ENCODE measurements at regions not wholly inside any gene's neighbourhood (a gene's known extent, or its start where the extent isn't known, plus 50 kb on each side); places are given as distances from the start of the nearest gene placed in this dataset.

DNA sequence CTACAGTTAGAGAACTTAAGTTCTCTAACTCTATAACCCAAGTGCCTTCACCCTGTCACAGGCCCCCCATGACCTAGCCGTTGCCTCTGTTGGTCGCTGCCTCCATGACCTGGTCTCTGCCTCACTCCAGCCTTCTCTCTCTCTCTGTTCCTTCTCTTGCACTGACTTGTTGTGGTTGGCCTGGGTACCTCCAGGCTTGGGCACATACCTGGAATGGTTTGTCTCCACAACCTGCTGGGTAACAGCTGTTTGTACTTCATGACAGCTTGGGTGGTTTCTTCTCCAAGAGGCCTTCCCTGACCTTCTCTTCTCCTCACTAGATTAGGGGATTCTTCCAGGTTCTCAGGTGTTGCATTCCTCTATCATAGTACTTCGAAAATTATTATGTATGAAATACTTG, 371.6 kb upstream of the USP24 start:
- DNase-seq: no peak

DNA sequence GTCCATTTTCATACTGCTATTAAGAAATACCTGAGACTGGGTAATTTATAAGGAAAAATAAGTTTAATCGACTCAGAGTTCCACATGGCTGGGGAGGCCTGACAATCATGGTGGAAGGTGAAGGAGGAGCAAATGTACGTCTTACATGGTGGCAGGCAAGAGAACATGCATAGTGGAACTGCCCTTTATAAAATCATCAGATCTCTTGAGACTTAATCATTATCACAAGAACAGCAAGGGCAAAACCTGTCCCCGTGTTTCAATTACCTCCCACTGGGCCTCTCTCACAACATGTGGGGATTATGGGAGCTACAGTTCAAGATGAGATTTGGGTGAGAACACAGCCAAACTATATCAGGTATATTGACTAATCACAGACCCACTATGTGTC, 370.2 kb upstream of the USP24 start:
- DNase-seq: no peak

DNA sequence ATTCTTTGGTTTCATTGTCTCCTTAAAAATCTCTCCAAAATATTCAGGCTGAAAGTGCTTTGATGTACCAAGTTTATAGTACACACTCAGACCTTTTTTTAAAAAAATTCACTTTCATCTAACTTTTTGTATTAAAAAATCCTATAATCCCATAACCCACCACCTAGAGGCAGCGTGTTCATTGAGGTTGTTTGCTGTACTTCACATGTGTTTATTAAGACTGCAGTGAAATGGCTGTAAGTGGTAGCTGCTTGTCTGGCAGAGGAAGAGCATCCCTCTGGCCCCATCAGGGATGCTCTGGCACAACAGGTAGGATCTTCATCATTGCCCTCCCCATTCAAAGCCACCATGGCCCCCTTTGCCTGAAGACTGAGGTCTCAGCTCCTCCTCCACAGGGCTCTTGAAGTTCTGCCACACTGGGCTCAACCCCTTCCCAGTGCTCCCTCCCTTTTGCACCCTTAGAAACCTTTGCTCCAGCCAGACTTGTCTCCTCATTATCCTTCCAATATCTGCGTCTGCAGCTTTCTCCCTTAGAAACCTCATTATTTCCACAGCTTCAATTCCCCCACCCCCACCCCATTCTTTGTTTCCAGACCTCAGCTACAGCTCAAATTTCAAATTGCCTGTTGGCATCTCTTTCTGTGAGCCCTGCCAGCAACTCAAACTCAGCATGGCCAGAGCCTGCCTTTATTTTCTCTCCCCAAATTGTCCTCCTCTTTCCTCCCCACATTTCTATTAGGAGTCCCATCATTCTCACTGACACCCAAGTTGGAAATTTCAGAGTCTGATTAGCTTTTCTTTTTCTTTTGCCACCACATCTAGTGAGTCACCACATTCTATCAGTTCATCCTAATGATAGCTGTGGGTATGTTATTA, 369.6 kb upstream of the USP24 start:
- no peak for DNase-seq

DNA sequence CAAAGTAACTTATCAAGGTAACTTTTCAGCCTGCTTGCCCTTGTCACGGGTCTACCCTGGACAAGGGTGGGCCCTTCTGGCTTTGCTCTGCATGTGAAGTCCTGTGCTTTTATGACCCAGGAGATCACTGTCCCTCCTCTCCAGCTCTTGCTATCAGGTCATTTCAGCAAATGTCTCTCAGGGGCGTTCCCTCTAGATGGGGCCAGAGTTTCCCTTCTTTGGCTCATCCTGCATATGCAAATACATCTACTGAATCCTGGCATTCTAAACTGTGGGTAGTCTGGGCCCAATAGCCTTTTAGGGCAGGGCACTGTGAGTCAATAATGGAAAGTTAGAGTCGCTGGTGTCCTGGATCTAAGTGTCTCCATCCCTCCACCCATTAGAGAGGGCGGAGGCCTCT, 366.9 kb upstream of the USP24 start:
- DNase-seq: no peak

DNA sequence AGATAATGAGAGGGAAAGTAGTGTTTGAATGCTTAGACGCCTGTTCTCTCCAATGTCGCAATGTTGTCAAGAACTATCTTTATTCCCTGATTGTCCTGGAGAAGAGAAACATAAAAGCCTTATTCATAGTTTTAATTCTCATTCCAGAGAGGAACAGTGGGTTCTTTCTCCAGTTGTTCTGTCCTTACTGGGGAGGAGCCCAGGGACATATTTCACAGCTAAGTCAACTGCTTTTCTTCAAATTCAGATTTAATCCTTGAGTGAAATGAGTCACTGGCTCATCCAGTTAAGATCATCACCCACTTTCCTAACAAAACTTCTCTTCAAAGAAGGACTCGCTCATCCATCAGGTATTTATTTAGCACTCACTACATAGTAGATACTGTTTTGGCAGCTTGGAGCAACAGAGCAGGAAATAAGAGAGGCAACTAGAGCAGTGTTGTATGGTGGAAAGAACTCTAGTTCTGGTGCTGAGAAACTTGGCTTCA, 365.7 kb upstream of the USP24 start:
- DNase-seq: no peak

DNA sequence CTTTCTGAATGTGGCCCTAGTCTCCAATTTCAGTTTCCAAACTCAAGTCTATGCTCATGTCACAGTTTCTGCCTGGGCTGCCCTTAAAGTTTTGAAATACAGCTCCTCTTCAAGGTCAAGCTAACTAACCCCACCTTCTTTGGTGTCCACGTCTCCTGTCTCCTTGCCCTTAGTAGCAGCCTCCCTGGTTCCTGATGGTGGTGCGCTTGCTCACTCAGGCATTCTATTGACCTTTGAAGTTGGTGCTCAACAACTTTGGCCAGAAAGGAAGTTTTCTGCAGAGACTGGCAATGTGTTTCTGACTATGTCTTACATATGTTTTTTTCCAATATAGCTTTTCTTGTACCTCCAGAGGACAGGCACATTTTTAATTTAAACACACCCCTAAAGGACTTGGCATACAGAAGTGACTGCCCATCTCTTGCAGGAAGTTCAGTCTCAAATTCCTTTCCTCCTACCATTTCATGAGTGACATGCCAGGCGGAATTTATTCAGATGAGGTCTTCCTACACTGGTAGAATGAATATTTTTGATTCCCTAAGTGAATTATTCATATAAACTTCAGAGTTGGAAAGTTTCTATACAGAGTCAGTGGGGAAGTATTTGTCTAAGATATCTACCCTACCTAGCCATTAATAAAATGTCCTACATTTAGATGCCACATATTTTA, 364.3 kb upstream of the USP24 start:
- no peak for DNase-seq

DNA sequence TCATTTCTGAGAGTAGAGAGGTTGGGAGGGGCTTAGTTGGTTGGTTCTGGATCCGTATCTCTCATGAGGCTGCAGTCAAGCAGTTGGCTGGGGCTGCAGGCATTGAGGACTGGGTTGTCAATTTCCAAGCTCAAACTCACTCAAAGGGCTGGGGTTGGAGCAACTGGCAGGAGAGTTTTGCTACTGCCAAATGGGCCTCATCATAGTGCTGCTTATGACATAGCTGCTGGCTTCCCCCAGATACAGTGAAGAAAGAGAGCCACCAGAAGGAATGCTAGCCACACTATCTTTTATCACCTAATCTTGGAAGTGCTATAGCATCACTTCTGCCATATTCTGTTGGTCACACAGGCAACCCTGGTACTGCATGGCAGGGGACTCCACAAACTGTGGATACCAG, 363.5 kb upstream of the USP24 start:
- DNase-seq: no peak

DNA sequence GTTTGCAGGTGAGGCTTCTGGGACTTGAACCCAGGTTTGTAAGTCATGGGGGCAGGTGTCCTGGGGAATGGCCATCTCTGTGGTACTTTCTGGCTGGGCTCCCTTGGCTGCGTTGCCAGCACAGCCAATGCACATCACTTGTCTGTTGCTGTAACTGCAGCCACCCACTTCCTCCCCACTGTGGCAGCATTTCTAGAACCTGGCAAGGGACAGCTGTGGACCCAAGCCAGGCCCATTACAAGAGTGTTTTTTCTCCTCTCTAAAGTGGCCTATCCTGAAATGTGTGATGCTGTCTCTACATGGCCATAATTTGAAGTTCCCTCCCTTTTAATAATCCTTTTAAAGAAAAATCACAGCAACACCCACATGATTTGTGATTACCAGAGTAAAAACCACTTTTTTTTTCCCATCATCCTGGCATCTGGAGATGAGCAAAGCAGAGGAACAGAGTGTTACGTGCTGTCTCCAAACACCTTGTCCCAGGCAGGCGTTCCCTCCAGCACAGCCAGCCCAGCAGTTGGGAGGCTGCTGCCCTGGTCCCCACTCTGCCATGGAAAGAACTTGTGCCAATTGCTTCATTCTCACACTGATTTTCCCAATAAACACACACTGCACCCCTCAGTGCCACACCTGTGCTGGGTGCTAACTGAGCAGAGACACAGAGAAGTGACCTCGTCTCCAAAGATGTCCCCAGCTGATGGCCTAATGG, 360.6 kb upstream of the USP24 start:
- DNase-seq: no peak

DNA sequence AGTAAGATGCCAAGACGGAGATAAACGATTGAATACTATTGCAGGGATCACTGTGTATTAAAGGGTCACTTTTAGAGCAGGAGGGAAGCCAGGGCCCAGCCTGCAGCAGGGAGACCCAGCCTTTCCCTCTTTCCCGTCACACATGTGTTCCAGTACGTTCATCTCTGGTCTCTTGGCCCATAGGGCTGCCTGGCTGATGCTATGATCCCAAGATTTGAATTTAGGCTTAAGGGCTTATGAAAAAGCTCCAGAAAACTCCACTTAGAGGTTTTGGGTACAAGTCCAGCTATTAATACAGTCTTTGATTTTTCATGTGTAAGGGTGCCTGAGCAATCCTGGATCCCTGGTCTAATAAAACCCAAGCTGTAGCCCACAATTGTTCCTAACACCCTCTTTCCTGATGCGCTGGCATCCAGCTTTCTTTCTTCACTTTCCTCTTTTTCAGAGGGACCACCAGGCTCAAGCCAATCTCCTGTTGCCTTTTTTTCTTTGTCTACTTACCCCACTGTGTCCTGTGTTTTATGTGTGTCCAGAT, 359.6 kb upstream of the USP24 start:
- no peak for DNase-seq

DNA sequence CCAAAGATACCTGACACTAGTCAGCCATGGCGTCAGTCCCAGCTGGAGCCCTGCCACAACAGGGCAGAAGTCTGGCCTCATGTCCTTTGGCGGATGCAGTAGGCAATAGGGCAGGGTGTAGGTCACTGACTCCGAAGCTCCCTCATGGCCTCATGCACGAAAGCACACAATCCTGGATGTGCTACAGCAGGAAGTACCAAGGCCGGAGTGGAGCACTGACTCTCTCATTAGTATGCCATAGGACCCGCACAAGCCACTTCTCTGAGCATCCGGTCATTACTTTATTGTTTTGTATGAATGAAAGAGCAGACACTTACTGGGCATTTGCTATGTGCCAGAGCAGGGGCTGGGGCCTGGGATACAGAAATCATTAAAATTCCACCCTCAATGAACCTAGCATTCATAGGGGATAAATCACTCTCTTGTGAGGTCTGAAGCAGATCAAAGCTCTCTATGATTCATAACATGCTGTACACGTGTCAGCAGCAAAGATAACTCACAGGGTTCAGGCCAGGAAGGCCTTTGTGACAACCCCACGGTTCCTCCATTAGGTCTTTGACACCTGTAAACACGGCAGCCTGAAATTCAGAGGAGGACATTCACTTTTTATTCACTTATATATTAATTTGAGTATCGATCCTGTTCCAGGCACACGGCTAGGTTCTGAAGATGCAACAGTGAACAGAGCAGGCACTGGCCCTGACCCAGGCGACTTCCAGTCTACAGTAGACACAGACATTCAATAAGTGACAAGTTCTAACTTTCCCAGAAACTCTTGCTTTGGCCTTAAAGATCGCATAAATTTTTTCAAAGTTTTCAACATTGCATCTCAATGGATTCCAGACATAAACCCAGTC, 357.9 kb upstream of the USP24 start:
- no peak for DNase-seq

DNA sequence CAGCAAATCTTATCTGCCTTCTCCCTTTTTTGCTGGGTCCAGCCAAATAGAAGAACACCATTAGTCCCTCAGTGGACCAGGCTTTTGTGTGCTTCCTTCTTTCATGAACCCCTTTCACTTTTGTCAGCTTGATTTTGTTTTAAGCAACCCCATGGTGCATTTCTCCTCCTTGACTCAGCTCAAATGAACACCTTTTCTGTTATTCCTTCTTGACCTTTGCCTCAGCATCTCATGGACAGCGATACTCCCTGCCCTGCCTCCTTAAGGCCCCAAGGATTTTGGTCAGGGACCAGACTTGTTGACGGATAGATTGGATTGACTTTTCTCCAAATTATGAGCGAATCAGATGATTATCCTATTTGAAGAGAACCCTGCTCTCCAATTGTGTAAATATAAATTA, 356.6 kb upstream of the USP24 start:
- no peak for DNase-seq

DNA sequence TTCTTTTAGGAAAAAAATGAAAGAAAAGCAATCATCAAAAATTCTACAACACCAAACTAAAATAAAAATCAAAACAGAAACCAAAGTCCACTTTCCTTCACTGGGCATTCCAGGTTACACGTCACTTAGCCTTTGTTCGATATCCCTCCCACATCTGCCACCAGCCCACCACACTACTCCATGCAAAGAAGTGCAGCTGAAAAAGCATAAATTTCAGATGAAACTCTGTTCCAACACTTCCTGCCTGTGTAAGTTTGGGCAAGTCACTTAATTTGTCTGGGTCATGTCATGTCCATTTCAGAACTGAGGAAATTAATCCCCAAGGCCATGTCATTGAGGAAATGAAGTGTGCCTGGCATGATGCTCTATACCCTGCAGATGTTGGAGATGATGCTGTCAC, 354.3 kb upstream of the USP24 start:
- no peak for DNase-seq

DNA sequence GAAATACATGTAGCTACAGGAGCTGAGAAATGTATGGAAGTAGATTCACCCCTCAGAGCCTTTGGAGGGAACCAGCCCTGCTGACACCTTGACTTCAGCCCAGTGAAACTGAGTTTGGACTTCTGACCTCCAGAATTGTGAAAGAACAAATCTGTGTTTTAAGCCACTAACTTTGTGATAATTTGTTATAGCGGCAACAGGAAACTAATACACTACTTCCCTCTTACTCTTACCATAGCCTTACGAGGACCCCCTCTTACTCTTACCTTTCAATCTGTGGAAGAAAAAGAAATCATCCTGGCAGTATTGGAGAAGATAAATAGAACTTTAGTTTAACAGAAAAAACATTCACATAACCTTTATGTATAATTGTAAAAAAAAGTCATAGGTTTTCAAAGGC, 353.6 kb upstream of the USP24 start:
- no peak for DNase-seq

DNA sequence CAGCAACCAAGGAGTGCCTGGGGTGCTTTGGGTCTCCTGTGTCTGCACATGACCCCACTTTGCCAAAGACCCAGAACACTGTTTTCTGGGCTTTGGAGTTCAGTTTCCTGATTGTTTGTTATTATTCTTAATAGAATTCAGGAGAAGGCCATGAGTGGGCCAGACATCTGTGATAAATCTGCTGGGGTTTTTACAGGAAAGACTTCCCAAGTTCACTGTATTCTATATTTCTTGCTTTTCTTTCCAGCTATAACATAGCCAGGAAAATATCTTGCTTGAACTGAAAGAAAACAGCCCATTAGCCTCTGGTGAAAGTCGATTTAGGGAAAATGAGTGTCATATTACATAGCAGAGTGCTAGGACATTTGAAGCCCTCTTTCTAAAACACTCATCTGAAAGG, 345.1 kb upstream of the USP24 start:
- no peak for DNase-seq

DNA sequence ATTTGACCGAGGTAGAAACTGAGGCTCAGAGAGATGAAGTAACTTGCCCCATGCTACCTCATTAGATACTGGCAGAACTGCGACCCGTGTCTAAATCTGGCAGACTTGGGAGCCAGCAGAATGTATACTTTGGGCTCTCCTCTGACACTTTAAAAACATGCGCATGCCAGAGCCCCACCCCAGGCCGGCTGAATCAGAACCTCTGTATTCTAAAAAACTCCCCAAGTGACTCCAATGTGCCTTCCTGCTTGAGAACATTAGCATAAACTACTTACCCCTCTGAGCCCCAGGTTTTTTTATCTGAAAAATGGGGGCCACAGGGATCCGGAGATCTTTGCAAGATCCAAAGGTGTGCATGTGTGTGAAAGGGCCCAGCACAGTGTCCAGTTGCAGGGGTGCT, 344.7 kb upstream of the USP24 start:
- DNase-seq: no peak

DNA sequence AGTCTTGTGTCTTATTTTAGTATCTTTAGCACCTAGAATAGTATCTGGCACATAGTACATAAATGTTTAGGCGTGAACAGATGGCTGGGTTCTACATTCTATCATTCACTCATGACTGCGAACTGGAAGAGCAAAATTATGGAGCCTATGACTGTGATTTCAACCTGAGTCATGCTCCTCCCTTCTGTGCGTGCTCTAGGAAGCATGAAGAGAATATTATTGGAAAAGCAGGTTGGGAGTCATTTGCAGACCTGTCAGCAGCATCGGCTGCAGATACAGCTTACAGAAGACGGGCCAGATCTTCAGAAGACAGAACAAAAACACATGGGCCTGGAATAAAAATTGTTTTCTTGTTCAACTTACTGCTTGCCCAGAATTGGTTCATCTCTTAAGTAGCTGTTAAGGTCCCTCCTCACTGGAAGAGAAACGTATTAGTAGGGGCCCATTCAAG, 344.0 kb upstream of the USP24 start:
- no peak for DNase-seq

DNA sequence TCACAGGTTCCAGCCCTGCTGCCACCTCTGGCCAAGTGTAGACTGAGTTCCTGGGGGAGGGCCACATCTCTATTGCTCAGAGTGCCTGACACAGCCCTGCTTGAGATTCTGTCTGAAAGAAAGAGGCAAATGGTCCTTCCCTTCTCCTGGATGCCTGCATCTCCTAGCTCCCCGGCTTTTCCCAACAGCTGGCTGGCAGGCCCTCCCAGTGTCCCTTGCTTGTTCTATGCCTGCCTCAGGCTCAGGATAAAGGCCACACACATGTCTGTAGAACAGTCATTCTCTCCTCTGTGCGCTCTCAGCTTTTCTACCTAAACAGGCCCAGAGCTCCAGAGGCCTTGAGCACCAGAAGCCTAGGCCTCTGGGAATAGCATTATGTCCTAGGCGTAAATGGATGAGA, 343.4 kb upstream of the USP24 start:
- DNase-seq: no peak

DNA sequence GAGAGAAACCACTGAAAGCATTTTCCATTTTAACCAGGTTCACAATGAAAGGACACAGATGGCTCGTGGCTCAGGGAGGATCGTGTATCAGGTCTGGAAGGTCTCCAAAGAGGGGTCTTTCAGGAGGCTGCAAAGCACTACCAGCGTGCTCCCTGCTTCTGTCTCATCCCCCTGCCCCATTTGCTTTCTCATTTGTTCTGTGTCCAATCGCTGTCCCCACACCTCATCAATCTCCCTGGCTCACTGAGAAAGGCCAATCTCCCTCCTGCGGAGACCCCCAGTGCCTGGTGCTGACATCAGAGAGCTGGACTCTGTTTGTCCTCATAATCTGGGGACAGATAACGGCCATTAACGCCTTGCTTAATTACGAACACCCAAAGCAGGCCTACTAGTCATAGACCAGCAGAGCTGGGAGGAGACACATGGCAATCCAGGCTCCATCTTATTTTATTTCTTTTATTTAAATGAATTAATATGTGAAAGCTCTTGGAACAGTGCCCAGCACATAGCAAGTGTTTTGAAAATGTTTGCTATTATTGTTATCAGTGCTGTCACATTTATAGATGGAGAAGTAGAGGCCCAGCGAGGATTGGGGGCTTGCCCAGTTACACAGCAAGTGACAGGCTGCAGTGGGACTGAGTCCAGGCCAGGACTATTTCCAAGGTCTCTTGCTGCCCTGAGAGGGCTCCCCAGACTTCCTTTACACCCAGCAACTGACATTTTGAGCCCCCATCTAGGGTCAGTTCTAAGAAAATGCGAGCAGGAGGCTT, 341.0 kb upstream of the USP24 start:
- DNase-seq: no peak

DNA sequence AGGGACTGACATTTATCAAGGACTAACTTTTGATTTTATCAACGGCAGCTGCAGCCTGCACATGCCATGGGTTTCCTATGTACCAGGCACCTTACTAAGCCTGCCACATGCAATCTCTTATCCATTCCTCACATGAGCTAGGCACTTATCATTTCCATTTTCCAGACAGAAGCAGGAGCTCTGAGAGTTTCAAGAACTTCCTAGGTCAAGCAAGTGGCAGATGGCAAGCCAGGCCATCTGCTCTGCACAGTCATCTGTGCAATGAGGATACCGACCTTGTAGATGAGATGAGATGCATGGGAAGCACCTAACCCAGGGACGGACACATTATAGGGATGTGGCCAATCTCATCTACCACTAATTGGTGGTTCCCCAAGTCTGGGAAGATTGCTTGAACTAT, 339.4 kb upstream of the USP24 start:
- DNase-seq: no peak

DNA sequence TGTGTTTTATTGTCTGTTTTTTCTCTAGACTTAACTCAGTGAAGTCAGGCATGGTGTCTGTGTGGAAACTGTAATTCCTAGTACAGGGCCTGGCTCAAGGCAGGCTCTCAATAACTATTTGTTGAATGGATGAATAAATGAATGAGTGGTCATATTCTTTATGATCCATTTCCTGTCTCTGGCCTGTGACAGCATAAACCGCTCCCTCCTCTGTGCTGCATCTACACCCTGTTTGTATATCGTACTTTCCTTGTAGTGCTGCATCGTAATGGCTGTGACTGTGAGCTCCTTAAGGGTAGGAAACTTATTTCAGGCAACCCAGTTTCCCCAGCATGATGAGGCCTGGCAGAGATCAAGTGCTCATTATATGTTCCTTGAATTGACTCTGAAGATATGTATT, 337.5 kb upstream of the USP24 start:
- DNase-seq: no peak

DNA sequence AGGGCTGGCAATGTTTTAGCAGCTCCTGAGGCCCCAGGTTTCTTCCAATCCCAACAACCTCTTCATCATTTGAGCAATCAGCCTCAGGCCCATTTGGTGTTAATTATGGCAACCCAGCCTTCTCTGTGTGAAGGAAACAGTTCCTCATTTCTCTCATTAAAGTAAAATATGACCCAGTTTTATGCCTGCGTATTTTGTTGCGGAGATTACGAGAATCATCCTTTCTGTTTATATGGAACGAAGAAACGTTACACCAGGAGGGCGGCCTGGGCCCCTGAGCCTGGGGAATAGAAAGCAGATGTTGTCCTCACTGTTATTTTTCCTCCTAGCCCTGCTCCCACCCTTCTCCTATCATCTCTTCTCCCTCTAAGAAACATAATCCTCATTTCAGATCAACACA, 332.2 kb upstream of the USP24 start:
- DNase-seq: no peak

DNA sequence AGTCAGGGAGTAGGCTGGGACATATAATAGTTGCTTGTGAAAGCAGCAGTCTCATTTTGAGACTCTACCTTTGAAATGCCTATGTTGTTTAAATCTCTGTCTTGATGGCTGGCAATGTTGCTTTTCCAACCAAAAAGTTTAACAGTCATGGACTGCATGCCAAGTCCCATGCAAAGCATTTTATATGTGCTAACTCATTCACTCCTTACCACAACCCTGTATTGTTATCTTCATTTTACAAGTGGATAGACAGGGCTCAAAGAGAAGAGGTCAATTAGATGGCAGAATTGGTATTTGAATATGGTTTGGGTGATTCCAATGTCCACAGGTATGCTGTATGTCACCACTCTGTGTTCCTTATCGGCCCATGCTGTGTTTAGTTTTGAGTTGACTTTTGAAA, 331.4 kb upstream of the USP24 start:
- no peak for DNase-seq

All from activated CD4-positive, CD25-positive, alpha-beta regulatory T cell (primary cell).